ENCODE measurements at regions not wholly inside any gene's neighbourhood (a gene's known extent, or its start where the extent isn't known, plus 50 kb on each side); places are given as distances from the start of the nearest gene placed in this dataset.

- Mint-ChIP-seq H3K27ac (ENCODE audit: unreplicated experiment) (no peak overlapping the region), H3K4me3 (no peak overlapping the region), H3K36me3 (ENCODE audit: low read depth) (no peaks in the 10 kb centered on the region)
These were observed 50.0 kb upstream of the BET1 start for GRCh38 chr7:94054130-94054529.

DNA sequence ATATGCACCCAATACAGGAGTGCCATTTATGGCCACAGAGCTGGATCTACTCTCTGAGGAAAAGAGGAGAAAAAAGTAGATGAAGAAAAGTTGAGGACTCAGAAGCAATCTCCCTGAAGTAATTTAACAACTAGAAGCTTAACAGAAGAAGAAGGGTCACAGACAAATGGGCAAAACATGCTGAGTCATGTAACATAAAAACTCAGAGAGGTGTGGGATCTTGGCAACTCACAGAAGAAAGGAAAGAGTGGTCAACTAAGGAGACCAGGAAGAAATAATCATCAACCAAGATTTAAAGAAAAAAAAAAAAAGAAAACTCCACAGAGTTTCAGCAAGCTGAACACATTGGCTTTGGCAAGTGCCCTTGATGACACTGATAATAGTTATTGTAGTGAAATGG, 51.8 kb upstream of the BET1 start:
- Mint-ChIP-seq H3K9me3 (no peaks in the 10 kb centered on the region), H3K36me3 (ENCODE audit: low read depth) (no peaks in the 10 kb centered on the region), H3K27ac (ENCODE audit: unreplicated experiment) (no peak overlapping the region), H3K4me3 (no peak overlapping the region), H3K27me3 (ENCODE audit: low read depth) (no peaks in the 10 kb centered on the region), H3K4me1 (no peaks in the 10 kb centered on the region)
- TF ChIP-seq CTCF (conservative IDR thresholded peaks at IDR 0.05), result no peak
- DNase-seq (ENCODE audit: low read depth, low spot score), result no peak

More at GRCh38 chr7:94054130-94054529, 50.0 kb upstream of the BET1 start:
- no peak for TF ChIP-seq CTCF (conservative IDR thresholded peaks at IDR 0.05)
- no peaks in the 10 kb centered on the region for H3K9me3 Mint-ChIP-seq
- H3K27me3 Mint-ChIP-seq (ENCODE audit: low read depth), result no peaks in the 10 kb centered on the region
- DNase-seq (ENCODE audit: low read depth, low spot score), result no peak
- peaks cover 4% of the 10 kb centered on the region for H3K4me1 Mint-ChIP-seq

GRCh38 chr7:94056796-94057207, 52.6 kb upstream of the BET1 start:
- TF ChIP-seq CTCF (conservative IDR thresholded peaks at IDR 0.05), result no peak
- H3K9me3 Mint-ChIP-seq, result no peaks in the 10 kb centered on the region
- DNase-seq (ENCODE audit: low read depth, low spot score), result no peak
- H3K4me3 Mint-ChIP-seq, result no peak overlapping the region
- H3K4me1 Mint-ChIP-seq, result no peaks in the 10 kb centered on the region
- no peaks in the 10 kb centered on the region for H3K27me3 Mint-ChIP-seq (ENCODE audit: low read depth)
- no peak overlapping the region for H3K27ac Mint-ChIP-seq (ENCODE audit: unreplicated experiment)
- no peaks in the 10 kb centered on the region for H3K36me3 Mint-ChIP-seq (ENCODE audit: low read depth)

DNA sequence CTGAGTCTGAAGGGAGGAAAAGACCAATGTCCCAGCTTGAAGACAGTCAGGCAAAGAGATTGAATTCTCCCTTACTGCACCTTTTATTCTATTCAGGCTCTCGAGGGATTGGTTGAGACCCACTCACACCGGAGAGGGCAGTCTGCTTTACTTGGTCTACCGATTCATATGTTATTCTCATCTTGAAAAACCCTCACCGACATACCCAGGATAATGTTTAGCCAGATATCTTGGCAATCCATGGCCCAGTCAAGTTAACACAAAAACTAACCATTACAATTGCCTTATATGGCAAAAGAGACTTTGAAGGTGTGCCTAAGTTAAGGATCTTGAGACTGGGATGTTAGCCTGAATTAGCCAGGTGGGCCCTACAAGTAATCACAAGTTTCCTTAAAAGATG, 53.8 kb upstream of the BET1 start:
- no peak for TF ChIP-seq CTCF (conservative IDR thresholded peaks at IDR 0.05)
- no peaks in the 10 kb centered on the region for H3K9me3 Mint-ChIP-seq

DNA sequence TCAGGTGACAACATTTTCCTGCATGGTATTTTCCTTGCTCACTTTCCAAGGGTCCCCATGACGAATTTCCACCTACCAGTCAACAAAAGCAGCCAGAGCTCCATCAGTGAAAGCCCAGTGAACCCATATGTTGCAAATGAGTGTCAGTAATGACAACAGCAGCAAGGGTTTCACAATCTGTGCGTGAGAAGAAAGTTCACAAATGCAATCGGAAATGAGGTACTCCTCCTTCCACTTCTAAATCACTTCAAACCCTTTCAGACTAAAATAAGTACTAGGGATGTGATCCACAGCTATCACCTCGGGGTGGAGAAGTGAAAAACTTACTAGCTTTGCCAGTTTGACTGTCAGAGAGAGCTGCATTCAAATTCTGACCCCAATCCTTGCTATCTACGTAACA, 55.6 kb upstream of the BET1 start:
- TF ChIP-seq CTCF (conservative IDR thresholded peaks at IDR 0.05), result no peak
- Mint-ChIP-seq H3K27ac (ENCODE audit: unreplicated experiment) (no peak overlapping the region), H3K27me3 (ENCODE audit: low read depth) (no peaks in the 10 kb centered on the region)

More for the DNA sequence above, 53.8 kb upstream of the BET1 start:
- Mint-ChIP-seq H3K27ac (ENCODE audit: unreplicated experiment) (no peak overlapping the region), H3K4me3 (no peak overlapping the region), H3K27me3 (ENCODE audit: low read depth) (no peaks in the 10 kb centered on the region), H3K4me1 (no peaks in the 10 kb centered on the region), H3K36me3 (ENCODE audit: low read depth) (no peaks in the 10 kb centered on the region)
- no peak for DNase-seq (ENCODE audit: low read depth, low spot score)

GRCh38 chr7:94060752-94061151, 56.6 kb upstream of the BET1 start:
- TF ChIP-seq CTCF (conservative IDR thresholded peaks at IDR 0.05), result no peak
- H3K36me3 Mint-ChIP-seq (ENCODE audit: low read depth), result no peaks in the 10 kb centered on the region
- H3K4me3 Mint-ChIP-seq, result no peak overlapping the region
- H3K9me3 Mint-ChIP-seq, result no peaks in the 10 kb centered on the region
- H3K27ac Mint-ChIP-seq (ENCODE audit: unreplicated experiment), result no peak overlapping the region
- no peaks in the 10 kb centered on the region for H3K27me3 Mint-ChIP-seq (ENCODE audit: low read depth)
- H3K4me1 Mint-ChIP-seq, result no peaks in the 10 kb centered on the region
- no peak for DNase-seq (ENCODE audit: low read depth, low spot score)

More for the DNA sequence above, 55.6 kb upstream of the BET1 start:
- H3K9me3 Mint-ChIP-seq, result no peaks in the 10 kb centered on the region
- H3K4me1 Mint-ChIP-seq, result no peaks in the 10 kb centered on the region
- H3K36me3 Mint-ChIP-seq (ENCODE audit: low read depth), result no peaks in the 10 kb centered on the region
- no peak overlapping the region for H3K4me3 Mint-ChIP-seq
- no peak for DNase-seq (ENCODE audit: low read depth, low spot score)
